GM06990 (cell line): ENCODE measurements at regions not wholly inside any gene's neighbourhood (a gene's known extent, or its start where the extent isn't known, plus 50 kb on each side); places are given as distances from the start of the nearest gene placed in this dataset.

Experiments used
- DNase-seq: peaks from one replicate; pipeline ENCODE4 v3.0.0-alpha.2; 2011; ENCODE audit not compliant: insufficient read length; ENCODE audit errors: extremely low read depth
- H3K27me3 ChIP-seq: replicated peaks from 2 replicates; pipeline ENCODE4 v1.6.0; 2011; ENCODE audit warnings: low read length; ENCODE audit not compliant: control insufficient read depth, insufficient read depth
- H3K36me3 ChIP-seq: 2 replicates; pipeline ENCODE4 v1.5.1; 2011; ENCODE audit warnings: low read length; ENCODE audit not compliant: control insufficient read depth, insufficient read depth
- H3K4me3 ChIP-seq: replicated peaks from 2 replicates; pipeline ENCODE4 v1.5.1; 2011; ENCODE audit warnings: low read depth, mild to moderate bottlenecking, control low read depth, low read length
- TF ChIP-seq, protein P1 (sequence below): IDR thresholded peaks from 2 replicates; pipeline ENCODE4 v1.5.1; 2011; ENCODE audit warnings: low read length, control low read depth, mild to moderate bottlenecking, inconsistent platforms; ENCODE audit not compliant: insufficient read depth, poor library complexity, severe bottlenecking

GRCh38 chr10:124251317-124252065 is 158.1 kb upstream of the CHST15 start:
- H3K27me3 ChIP-seq: no peaks in the 10 kb centered on the region; the same call in 1 of the 2 replicates
- TF ChIP-seq, protein P1, sequence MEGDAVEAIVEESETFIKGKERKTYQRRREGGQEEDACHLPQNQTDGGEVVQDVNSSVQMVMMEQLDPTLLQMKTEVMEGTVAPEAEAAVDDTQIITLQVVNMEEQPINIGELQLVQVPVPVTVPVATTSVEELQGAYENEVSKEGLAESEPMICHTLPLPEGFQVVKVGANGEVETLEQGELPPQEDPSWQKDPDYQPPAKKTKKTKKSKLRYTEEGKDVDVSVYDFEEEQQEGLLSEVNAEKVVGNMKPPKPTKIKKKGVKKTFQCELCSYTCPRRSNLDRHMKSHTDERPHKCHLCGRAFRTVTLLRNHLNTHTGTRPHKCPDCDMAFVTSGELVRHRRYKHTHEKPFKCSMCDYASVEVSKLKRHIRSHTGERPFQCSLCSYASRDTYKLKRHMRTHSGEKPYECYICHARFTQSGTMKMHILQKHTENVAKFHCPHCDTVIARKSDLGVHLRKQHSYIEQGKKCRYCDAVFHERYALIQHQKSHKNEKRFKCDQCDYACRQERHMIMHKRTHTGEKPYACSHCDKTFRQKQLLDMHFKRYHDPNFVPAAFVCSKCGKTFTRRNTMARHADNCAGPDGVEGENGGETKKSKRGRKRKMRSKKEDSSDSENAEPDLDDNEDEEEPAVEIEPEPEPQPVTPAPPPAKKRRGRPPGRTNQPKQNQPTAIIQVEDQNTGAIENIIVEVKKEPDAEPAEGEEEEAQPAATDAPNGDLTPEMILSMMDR: no peak
- no peak for DNase-seq
- H3K4me3 ChIP-seq: no peak overlapping the region
- no peaks in the 10 kb centered on the region for H3K36me3 ChIP-seq

DNA sequence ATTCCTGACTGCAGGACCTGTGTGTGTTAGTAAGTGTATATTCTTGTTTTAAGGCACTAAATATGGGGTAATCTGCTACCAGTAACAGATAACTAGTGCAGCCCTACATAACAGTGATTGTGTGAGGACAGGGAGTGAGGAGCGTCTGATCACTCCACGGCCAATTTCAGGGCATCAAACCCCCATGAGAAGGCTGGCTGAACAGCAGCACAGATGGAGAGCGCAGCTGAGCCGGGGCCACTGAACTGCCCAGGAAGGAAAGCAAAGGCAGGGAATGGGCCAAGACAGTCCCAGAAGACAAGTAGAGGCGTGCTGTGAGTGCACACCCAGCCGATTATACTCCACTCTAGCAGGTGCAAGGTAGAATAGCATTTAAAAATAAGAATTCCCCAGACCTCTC is 157.1 kb upstream of the CHST15 start:
- no peaks in the 10 kb centered on the region for H3K36me3 ChIP-seq
- DNase-seq: no peak
- H3K27me3 ChIP-seq: no peaks in the 10 kb centered on the region; the same call in 1 of the 2 replicates
- H3K4me3 ChIP-seq: no peak overlapping the region
- TF ChIP-seq, protein P1: no peak

DNA sequence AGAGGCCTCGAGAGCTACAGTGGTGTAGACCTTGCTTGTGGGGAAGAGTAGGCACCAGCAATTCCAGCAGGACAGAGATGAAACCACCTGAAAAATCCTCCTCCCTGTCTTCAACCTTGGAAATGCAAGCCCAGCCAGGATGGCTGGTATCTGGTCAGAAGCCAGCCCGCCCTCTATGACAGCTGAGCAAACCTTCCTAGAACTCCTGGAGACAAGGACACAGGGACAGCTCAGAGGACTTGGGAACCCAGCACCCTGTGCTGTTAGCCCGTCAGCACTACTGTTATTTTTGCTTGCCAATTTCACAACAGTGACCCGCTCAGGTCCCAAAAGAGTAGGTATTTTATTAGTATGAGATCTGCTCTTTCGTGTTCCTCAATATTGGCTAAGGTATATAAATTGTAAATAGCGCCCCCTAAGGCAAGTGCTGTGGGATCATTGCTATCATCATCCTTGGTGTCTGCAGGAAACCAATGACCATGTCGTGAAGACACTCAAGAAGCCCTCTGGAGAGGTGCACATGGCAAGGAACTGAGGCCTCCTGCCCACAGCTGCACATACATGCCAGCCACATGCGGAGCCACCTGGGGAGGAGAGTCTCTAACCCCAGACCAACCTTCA is 156.5 kb upstream of the CHST15 start:
- Histone ChIP-seq H3K36me3 (no peaks in the 10 kb centered on the region), H3K27me3 (no peaks in the 10 kb centered on the region; the same call in 1 of the 2 replicates), H3K4me3 (no peak overlapping the region)
- TF ChIP-seq, protein P1: peak; percentile 25
- no peak for DNase-seq

DNA sequence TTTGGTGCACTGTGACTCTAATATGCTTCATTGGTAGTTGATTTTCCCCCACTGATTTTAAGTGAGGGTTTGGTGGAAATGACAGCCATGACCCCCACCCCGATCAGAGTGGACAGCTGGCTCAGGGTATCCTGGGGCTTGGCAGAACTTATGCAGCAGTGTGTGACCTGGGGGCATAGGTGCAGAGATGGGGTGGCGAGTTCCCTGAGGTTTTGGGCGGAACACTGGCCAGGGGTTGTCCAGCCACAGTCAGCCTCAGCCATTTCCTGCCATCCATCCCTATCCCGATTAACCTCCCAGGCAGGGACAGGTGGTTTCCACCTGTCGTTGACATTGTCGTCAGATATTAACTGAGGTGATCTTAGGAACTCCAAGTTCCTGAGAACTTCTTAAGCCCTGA is 155.8 kb upstream of the CHST15 start:
- H3K27me3 ChIP-seq: no peaks in the 10 kb centered on the region; the same call in 1 of the 2 replicates

GRCh38 chr10:124248056-124249045 is 155.0 kb upstream of the CHST15 start:
- no peak overlapping the region for H3K4me3 ChIP-seq
- no peaks in the 10 kb centered on the region; the same call in 1 of the 2 replicates for H3K27me3 ChIP-seq
- no peaks in the 10 kb centered on the region for H3K36me3 ChIP-seq
- TF ChIP-seq, protein P1: no peak
- no peak for DNase-seq

More for the DNA sequence above, 155.8 kb upstream of the CHST15 start:
- no peaks in the 10 kb centered on the region for H3K36me3 ChIP-seq
- H3K4me3 ChIP-seq: no peak overlapping the region
- no peak for DNase-seq
- TF ChIP-seq, protein P1: no peak
